DMS79 (cell line): ENCODE measurements at regions not wholly inside any gene's neighbourhood (a gene's known extent, or its start where the extent isn't known, plus 50 kb on each side); places are given as distances from the start of the nearest gene placed in this dataset.
"Not testable (repeated sequence)": the region's sequence is repeated elsewhere in the genome, so short reads cannot be mapped to it uniquely, and the experiment has no call there.

Experiments
- DNase-seq: peaks from one replicate; lab custom pipeline; 2025; lab: John Stamatoyannopoulos, UW

DNA sequence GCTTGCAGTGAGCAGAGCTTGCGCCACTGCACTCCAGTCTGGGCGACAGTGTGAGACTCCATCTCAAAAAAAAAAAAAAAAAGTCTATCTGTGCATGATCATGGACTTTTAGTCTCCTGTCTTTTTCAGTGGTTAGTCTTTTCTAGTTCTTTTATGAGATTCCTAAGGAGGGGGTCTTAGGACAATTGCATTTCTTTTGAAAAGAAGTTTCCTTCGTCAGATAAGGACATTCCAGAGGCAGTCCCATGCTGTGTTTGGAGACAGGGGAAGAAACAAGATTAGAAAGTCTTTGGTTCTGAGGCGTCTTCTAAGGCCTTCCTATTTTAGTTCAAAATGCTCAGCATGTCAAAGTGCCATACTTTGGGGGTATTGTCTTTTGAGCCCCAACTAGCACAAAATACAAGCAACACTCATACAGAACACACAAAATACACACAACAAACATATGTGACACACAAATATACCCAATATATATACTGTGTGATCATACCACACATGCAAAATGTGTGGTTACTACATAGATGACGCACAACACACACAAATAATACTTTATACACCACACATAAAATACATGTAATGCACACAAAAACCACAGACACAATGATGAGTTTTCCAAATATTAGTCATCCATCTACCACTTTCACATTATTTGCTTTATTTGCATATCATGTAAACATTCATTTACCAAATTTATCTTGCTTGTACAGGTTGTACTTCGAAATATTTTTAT is 394.5 kb downstream of the SPATA31D1 start:
- no peak for DNase-seq

DNA sequence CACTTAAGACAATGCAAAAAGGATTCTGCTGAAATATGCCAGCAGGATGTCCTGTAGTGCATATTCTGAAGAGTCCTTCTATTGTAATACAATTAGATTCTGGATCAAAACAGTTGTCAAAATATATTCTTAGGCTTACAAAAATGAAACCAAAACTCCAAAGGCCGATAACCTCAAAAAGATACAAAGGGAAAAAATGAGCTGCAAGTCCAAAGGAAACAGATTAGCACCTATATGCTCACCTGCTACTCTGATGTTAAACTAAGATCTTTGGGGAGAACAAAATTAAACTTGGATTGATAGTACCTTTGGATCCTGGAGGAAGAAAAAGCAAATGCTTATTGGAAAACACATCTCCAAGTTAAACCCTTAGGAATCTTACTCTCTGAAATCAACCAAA is 397.1 kb downstream of the SPATA31D1 start:
- no peak for DNase-seq

DNA sequence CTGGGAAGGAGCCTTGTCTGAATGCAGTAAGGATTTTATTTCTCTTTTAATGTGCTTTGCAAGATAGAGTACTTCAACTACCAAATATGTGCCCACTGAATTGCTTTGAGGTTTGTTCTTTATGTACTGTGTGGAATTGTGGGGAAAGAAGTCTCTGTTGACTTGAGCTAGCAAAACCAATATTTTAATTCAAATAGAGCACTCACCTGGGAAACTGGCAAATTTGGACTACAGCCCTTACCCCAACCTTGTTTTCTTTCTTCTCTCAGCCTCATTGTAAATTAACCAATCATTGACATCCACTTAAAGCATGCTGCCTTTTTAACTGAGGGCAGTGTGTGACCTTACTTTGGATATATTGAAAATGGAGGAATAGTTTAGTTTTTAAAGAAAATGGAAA is 409.0 kb downstream of the SPATA31D1 start:
- DNase-seq = no peak

DNA sequence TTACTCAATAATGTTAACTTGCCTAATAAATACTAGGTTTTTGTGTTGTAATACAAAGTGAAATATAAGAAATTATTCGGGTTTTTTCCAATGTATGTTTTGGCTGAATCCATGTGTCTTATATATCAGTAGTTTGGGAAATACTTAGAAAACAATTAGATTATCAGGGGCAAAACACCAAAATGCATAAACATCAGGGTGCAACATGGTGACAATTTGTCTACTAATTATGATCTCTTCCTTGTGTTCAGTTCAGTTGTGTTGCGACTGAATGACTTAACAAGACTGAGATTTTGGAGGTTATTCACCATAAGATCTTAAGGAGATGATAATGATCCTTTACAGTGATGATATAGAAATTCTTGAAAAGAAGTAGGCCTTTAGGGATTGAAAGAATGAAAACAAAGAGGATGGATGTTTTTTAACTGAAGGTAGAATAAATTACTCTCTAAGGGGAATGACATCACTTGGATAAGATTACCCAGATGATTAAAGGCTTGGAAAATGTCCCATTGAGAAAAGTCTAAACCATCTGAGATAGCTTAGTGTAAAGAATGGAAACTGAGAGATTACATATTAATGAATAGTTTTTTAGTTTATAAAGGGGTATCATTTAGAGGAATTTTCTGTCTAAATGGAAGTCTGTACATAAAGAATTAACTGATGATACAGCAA is 415.8 kb downstream of the SPATA31D1 start:
- DNase-seq = no peak

DNA sequence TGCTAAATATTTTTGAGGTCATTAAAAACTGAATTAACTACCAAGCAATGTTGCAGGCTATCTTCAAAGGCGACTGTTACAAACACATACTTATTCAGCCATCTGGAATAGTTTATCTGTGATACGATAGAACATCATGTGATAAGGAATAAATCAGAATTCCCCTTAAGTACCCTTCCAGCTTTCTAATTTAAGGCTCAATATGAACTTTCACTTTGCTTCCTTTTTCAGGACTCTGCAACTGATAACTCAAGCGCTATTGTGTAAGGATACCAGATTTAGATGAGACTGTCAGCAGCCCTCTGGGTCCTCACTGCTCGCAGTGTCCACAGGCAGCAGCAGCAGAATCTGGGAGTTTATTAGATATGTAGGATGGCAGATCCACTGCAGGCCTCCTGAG is 416.3 kb downstream of the SPATA31D1 start:
- DNase-seq = no peak

DNA sequence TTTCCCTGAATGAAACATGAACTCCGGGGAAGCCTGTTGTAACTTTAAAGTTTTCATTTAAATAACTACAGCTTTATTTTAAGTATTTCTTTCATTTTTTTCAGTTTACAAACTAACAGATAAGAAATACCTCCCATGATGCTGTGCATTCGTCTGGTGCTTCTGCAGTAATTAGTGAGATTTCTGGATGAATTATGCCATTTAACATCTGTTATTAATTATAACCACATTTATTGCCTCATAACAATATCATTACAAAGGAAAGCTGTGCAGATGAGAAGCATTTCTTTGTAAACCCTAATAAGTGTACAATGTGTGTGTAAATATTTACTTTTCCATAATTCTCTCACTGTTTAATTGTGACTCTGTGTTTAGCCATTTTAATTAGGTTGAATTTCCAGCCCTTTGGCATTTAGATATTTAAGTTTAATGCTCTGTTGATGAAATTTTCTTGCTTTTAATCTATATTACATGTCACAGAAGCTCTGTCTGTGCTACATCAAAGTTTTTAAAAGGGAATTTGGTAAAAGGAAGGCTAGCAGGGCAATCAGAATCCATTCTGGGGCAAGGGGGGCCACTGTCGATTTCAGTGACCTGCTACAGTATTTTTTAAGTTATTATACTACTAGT is 418.0 kb downstream of the SPATA31D1 start:
- DNase-seq = no peak

DNA sequence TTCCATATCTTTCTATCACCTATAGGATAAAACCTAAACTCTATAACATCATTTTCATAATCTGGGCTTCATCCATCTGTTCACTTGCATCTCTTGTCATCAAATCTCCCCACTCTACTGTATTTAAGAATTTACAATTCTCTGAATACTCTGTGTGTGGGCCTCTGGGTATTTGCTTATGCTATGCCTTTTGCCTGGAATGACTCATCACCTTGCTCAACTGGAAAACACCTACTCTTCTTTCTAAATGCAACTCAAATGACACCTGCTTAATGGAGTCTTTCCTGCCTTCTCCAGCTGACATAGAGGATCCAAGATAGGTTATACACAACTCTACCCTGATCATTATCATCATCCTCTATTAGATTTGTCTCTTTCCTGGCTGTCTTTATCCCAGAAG is 421.7 kb downstream of the SPATA31D1 start:
- DNase-seq = no peak

DNA sequence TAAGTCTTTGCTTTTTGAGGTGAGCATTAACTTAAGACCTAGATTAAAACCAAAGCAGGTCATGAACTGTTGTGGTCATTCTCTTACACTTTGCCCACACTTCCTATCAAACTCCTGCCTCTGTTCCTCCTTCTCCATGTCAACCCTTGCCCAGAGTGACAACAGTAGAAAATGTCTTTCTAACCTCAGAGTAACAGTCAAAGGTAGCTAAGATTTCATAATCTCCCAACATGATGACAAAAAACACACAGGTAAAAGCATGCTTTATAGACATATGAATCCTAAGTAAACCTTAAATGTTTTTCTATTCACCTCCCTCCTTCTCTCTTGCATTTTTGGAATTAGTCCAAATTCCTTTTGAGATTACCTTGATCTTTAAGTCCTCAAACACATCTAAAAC is 422.3 kb downstream of the SPATA31D1 start:
- DNase-seq = no peak

DNA sequence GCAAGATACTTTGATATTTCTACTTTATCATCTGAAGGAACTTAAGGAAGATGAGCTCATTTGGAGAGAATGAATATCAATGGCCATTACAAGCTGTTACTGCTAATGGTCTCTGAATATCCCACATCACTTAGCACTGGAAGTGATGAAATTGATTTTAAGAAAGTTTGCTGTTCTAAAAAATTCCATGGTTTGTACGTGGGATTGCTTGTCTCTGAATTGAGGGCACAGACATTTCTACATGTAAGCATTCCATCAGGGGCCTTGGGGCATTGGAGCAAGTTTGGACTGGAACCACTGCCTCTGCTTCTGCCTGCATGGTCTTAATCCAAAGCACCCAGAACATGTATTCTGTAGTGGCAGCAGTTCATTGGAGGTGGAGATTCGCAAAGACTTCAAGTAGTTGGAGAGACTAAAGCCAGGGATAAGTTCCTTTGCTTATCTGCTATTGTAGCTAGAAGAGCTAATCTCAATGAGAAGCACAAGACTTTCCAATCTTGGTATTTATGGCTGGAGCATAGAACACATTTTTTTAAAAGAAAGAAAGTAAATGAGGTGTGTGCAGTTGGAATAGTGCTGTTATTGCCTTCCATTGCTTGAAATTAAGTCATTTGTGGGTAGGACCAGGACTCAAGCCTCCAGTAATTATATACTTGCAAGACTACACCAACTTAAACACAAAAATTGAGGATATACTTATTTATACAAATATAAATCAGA is 424.2 kb downstream of the SPATA31D1 start:
- no peak for DNase-seq

DNA sequence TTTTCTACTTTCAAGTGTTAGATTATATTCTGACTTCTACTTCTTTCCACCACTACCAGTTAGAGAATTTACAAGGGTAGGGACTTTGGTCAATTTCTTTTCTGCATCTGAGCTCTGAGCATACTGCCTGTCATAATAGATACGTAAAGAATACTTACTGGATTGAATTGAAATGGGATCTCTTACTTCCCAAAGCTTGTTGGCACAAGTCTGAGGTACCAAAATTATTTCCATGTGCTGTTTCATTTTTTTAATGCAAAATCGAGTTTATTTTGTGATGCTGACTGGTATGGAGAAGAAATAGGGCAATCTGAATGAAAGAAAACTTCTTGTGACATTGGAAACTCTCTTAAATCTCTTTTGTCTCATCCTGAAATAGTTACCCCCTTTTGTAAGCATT is 428.9 kb downstream of the SPATA31D1 start:
- no peak for DNase-seq

DNA sequence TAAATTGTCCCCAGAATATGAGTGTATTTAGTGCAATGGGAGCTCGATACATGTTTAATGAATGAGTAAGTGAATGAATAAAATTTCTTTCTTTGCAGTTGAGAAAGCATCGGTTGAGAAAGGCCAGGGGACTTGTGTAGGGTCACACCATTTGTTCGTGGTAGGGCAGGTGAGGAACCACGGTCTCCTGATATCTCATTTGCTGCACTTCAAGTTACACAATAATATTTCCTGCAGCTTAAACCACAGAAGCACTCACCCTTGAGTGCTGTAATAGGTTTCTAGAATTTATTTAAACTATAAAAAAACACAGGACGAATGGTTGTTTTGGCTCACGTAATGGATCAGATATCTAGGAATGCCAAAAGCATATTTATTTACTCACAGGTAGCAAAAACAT is 429.8 kb downstream of the SPATA31D1 start:
- DNase-seq = peak; percentile 22

DNA sequence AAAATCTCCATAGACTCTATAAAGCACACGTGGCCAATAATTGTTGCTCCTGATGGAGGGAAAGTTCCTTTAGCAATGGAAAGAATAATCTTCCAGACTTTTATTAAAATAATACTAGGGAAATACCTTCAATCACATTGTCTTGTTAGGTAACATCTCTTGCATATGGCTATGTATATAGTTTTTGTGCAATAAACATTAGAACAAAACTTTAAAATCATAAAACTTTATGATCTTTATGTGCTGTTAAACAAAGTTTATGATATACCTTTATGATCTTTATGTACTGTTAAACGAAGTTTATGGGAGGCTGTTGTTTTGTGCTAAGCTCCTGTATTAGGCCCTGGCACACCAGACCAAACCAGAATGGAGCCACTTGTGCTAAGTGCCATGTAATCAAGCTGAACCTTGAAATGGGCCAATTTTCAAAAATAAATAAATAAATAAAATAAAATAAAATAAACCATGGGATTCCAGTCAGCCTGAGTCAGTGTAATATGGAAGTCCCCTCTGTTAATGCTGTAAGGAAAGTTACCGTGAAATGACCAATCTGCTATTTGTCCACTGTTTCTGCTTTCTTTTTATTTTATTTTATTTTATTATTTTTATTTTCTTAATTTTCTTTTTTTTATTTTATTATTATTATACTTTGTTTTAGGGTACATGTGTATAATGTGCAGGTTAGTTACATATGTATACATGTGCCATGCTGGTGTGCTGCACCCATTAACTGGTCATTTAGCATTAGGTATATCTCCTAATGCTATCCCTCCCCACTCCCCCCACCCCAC is 431.3 kb downstream of the SPATA31D1 start:
- DNase-seq = no peak

DNA sequence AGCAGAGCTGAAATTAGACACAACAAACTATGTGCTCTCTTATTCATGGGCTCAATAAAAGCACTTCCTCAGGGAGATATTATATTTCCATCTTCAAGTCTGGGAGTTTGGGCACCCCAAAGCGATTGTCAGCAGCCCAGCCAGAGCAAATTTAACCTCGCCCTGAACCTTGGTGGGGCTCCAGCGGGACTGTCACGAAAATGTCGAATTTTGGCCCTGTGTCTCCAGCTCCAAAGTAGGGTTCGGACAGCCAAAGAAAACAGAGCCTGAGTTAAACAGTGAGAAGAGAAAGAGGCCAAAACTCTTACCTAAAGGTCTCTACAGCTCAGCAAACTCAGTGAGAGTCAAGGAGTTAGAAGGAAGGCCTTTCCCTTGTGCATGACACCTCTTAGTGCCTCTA is 432.9 kb downstream of the SPATA31D1 start:
- DNase-seq = no peak

DNA sequence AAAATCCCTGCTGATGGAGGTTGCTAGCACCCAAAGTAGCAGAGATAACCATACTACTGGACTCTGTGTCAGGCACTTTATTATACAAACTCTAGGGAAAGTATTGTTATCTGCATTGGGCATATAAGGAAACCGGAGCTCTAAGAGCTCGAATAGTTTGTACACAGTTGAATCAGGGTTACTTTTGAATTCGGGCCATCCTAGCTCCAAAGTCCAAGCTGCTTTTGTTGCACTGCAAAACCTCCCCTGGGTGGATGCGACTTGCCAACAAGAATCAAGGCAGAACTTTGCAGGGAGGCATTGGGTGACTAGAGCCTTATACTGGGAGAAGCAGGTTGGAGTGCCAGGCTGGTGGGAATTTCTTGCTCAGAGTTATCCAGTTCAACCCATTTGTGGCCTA is 435.1 kb downstream of the SPATA31D1 start:
- DNase-seq = no peak

DNA sequence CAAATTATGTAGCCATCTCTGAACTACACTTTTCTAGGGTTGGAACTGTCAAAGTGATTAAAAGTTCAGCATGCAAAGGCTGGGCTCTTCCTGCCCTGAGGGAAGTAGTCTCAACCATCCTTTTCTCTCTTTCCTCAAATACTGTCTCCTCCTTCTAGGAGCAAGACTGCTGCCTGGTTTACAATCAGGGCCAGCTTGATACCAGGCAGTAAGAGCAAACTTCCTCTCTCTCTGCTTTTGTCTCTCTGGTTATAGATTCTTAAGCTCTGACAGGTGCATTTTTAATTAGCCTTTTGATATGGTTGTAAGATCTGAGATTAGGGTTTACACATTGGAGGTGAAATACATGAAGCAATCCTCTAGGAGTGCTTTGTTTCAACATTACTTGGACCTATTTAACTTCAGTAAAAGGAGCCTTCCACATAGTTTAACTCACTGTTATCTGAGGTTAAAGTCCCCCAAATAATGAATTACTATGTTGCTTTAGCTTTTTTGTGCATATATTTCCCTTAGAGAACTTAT is 436.1 kb downstream of the SPATA31D1 start:
- DNase-seq = no peak

DNA sequence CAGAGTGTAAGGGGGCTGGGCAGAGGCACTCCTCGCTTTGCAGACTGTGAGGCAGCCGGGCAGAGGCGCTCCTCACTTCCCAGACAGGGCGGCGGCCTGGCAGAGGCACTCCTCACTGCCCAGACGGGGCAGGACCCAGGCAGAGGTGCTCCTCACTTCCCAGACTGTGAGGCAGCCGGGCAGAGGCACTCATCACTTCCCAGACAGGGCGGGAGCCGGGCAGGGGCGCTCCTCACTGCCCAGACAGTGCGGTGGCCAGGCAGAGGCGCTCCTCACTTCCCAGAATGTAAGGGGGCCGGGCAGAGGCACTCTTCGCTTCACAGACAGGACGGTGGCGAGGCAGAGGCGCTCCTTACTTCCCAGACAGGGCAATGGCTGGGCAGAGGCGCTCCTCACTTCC is 442.5 kb downstream of the SPATA31D1 start:
- DNase-seq = no peak

DNA sequence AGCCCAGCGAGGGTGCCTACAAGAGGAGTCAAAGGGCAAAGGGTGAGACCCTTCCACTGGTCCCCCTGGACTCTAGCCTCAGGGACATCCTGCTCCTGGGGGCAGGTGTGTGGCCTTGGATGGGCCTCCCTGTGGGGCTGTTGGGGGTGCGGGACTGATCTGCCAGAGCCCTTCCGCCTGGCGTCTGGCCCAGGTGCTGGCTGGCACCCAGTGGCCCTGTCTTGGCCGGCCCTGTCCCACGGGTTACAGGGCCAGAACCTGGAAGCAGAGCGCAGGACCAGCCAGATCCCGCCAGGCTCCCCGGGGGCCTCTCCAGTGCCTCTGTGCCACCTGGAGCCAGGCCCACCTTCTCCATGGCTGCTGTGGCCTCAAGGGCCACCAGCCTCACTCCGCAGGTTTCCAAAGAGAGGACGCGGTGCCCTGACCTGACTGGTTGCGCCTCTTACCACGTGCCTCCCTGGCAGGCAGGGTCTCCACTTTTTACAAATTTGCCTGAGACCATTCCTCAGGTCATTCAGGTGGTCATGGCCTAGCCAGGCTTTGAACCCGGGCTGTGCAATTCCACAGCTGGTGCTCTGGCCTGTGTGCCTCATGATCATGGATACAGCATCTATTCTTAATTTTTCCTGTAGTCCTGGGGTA is 444.8 kb downstream of the SPATA31D1 start:
- DNase-seq = not testable (repeated sequence)

DNA sequence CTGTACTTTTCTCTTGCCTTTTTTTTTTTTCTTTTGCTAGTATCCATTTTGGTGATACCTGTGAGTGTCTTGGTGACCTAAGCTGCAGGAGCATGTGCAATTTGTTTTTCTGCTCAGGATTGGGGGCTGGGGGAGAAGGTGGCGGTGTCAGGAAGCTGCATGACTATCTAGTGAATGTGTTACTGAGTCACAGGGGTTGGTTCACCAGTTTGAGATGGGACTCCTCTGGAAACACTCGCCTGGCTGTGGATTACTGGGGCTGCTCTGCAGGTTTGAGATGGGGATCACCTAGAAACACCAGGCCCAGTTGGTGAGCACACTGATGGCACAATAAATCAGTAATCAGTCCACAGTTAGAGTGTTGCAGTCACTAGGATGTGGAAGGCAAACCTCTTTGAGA is 447.9 kb downstream of the SPATA31D1 start:
- no peak for DNase-seq

DNA sequence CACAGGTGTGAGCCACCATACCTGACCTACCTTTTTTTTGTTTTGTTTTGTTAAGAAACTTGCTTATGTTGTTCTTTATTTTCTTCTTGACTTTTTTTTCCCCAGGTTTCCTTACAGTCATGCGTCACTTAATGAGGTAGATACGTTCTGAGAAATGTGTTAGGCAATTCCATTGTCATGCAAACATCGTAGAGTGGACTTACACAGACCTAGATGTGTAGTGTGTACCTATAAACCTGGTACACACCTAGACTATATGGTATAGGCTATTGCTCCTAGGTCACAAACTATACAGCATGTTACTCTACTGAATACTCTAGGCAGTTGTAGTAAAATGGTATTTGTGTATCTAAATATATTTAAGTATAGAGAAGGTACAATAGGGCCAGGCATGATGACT is 448.6 kb downstream of the SPATA31D1 start:
- not testable (repeated sequence) for DNase-seq

DNA sequence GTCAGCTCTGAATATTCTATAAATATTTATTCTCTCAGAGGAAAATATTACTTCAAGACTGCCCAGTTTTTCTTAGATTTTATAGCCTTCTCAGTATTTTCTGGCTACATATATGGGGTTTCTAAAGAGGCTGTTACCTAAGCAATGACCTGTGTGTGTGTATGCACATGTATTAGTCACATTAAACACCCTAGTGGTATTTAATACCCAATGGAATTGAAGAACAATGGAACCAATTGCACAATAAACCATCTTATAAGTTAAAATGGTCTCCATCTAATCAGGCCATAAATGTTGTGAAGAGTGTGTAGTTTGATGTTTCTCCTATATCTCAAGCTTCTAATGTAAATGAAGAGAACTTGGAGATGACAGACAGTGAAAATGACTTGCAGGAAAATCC is 450.0 kb downstream of the SPATA31D1 start:
- DNase-seq = no peak

DNA sequence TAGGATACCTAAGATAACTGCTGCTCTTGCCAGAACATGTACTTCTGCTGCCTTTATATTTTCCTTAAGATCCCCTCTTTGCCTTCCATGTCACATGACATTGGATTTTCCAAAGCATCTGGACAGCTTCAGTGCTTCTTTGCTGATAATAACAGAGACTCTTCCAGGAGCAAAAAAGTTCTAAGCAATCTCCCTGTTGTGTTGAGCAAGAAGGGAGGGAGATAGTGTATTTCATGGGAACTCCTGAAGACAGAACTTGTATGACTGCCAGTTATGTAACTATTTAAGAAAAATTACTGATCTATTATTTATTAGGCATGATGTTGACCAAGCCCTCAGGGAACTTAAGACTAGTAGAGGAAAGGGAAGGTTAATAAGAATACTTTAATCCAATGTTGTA is 454.7 kb downstream of the SPATA31D1 start:
- DNase-seq = no peak
